OCI-M1 (cell line): ENCODE measurements at regions not wholly inside any gene's neighbourhood (a gene's known extent, or its start where the extent isn't known, plus 50 kb on each side); places are given as distances from the start of the nearest gene placed in this dataset.

ENCODE experiments used
- DNase-seq: peaks from one replicate; lab custom pipeline; 2025; lab: John Stamatoyannopoulos, UW

GRCh38 chr7:130966246-130967009 is 232.4 kb upstream of the KLF14 start:
- no peak for DNase-seq

DNA sequence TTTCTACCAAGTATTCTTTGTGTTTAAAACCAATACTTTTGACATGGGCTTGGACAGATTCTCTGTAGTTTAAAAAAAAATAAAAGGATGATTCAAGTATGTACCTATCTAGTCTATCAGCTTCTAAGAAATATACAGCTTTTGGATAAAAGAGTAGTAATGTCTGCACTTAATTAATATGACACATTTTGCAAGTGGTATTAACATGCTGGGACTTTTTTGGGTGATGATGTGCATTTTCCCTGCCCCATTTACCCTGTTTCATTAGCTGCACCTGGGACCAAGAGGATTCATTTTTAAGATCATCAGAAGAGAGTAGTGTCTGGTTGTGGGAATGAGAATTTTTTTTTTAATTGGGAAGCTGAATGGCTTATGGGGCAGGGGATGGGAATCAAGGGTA is 236.2 kb upstream of the KLF14 start:
- no peak for DNase-seq

DNA sequence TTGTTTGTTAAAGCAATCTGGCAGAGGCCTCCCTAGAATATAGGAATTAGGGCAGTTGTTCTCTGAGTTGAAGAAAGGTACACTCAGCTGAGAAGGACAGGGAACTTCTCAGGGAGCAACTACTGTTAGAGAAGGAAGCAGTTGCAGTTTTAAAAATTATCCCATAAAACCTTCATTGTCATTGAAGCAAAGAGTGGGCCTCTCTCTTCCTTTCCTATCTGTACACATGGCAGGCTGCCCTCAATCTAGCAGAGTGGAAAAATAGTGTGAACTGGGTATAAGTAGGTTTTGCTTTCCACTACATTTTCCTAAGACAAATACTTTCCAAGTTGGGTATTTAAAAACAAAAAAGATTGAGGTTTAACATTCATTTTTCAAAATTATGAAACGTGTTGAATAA is 236.7 kb upstream of the KLF14 start:
- DNase-seq, result no peak

DNA sequence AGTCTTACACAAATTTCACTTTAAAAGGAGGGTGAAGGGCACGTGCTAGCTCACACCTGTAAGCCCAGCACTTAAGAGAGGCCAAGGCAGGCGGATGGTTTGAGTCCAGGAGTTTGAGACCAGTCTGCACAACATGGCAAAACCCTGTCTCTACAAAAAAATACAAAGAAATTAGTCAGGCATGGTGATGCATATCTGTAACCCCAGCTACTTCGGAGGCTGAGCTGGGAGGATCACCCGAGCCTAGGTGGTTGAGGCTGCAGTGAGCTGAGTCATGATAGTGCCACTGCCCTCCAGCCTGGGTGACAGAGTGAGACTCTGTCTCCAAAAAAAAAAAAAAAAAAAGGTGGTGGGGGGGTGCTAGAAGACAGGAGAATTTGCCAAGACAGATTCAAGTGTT is 237.3 kb upstream of the KLF14 start:
- no peak for DNase-seq

- DNase-seq, result no peak
These were observed 238.2 kb upstream of the KLF14 start for GRCh38 chr7:130972201-130972600.

GRCh38 chr7:130973637-130974036 is 239.6 kb upstream of the KLF14 start:
- DNase-seq, result no peak

- DNase-seq, result no peak
These were observed 240.2 kb upstream of the KLF14 start for GRCh38 chr7:130974169-130974568.

DNA sequence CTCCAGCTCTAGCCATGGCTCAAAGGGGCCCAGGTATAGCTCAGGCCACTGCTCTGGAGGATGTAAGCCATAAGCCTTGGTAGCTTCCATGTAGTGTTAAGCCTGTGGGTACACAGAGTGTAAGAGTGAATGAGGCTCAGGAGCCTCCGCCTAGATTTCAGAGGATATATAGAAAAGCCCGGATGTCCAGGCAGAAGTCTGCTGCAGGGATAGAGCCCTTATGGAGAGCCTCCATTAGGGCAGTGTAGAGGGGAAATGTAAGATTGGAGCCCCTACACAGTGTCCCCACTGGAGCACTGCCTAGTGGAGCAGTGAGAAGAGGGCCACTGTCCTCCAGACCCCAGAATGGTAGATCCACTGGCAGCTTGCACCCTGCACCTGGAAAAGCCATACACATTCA is 240.8 kb upstream of the KLF14 start:
- no peak for DNase-seq

- no peak for DNase-seq
These were observed 241.7 kb upstream of the KLF14 start for GRCh38 chr7:130975731-130976130.

DNA sequence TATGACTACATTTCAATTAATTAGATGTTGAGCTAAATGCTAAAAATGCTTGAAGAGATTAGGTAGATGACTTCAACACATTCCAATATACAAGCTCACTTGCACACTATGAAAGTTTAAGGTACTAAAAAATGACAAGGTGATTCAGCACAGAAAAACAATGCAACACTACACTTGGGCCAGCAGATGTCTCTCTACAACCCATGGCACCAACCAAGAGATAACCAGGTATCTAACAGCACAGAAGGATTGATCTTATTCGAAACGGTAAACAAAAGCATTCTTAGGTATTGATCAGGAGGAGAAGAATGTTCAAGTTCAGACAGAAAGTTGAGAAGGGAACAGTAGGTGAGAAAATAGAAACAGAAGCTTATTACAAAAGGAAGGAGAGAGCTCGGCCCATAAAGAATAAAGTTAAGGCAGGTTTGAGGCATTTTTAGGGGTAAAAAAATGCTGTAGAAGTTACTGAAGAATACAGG is 248.2 kb upstream of the KLF14 start:
- DNase-seq, result peak; percentile 54

- no peak for DNase-seq
These were observed 248.6 kb upstream of the KLF14 start for GRCh38 chr7:130982651-130983050.

DNA sequence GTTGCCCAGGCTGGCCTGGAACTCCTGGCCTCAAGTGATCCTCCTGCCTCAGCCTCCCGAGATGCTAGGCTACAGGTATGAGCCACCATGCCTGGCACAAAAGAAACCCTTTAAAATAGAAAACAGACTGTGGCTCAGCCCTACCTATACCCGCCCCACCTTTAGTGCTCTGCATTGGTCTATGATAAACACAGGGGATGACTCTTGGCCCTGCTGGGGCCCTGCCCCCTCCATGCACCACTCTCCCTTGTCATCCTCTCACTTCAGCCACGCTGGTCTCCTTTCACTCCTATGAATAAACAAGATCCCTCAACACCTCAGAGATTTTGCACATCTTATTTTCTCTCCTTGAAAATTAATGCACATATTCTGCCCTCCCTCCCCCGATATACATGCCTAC is 251.4 kb upstream of the KLF14 start:
- no peak for DNase-seq

GRCh38 chr7:130986261-130986690 is 252.3 kb upstream of the KLF14 start:
- no peak for DNase-seq

GRCh38 chr7:130987092-130987491 is 253.1 kb upstream of the KLF14 start:
- no peak for DNase-seq

DNA sequence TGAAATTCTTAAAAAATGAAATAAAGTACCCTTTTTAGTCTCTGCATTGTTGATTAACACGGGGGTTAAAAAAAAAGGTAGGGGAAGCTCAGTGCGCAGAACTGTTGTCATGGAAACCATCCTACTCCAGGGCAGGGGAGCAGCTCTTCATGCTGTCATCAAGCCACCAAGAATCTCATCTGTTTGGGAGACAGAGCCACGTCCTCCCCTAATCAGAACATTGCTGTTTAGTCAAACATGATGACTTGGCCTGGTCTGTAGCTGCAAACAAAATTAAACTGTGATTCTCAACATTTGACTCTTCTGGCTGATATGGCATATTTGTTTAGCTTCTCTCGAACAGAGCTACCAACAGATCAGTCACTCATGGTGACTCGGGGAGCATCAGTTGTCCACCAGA is 254.4 kb upstream of the KLF14 start:
- no peak for DNase-seq

- no peak for DNase-seq
These were observed 255.2 kb upstream of the KLF14 start for GRCh38 chr7:130989101-130989795.

DNA sequence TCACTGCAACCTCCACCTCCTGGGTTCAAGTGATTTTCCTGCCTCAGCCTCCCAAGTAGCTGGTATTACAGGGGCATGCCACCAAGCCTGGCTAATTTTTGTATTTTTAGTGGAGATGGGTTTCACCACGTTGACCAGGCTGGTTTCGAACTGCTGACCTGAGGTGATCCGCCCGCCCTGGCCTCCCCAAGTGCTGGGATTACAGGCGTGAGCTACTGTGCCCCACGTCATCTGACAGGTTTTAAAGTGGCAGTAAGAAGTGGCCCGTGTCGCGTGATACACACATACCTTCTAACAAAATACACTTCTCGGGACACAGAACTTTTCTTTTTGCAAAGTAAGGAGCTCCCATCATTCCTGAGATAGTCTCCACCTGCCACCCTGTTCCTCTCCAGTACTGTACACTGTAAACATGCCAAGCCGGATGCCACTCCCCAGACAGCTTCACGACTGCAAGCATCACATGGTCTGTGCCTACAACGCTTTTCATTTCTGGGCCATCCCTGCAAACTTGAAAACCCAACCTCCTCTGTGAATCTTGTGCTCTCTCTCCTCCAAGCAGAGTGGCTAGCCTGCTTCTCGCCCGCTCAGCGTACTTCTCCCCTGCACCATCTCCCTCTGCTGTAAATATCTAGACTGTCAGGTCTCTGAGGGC is 256.3 kb upstream of the KLF14 start:
- no peak for DNase-seq

DNA sequence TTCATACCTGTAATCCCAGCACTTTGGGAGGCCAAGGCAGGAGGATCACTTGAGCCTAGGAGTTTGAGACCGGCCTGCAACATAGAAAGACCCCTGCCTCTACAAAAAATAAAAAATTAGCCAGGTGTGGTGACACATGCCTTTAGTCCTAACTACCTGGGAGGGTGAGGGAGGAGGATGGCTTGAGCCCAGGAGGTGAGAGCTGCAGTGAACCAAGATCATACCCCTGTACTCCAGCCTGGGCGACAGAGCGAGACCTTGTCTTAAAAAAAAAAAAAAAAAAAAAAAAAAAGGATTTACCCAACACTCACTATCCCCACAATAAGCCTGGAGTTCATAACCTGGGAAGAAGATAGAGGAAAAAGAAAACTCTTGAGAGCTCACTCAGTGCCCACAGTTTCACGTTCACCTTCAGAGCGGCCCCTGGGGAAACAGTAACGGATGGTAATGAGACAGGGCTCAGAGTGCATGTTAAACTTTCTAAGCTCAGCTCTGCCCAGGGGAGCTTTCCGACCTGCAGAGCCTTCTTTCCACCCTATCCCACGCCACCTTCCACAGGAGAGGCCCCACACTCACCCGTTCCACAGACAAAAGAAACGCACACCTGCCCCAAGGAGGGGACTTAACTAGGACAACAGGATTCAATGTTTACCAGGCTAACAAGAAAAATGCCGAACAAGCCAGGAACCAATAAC is 259.8 kb upstream of the KLF14 start:
- no peak for DNase-seq

DNA sequence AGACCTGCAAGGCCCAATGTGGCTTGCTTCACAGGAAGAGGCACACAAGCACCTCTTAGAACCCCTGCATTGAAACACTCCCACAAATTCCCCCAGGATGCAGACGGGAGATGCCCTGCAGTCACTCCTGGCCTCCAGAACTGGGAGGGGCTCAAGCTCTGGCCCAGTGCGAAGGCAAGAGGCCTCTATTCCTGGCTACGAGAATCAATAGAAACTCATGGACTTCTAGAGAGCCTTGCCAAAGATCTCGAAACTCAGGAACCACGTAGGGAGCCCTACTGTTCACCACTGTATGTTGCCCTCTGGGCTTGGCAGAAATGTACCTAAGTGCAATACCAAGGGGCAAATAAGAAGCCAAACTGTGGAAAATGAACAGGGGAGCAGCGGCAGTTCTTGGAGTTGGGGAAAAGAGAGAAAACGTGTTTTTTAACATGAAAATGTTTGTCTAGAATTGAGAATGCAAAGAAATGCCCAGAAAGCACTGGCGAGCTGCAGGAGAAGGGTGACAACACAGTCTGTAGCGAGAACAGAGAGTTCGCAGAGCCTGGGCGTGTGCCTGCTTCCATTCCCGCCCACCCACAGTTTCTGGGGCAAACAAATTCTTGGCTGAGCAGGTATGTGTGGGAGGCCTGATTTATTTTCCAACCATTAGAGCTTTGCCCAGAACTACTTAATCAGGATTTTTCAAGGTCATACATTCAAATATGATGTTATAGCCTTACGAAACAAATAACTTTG is 260.5 kb upstream of the KLF14 start:
- DNase-seq, result no peak

- no peak for DNase-seq
These were observed 261.5 kb upstream of the KLF14 start for GRCh38 chr7:130995252-130996081.
